PC-3 (cell line): ENCODE measurements at regions not wholly inside any gene's neighbourhood (a gene's known extent, or its start where the extent isn't known, plus 50 kb on each side); places are given as distances from the start of the nearest gene placed in this dataset.

Experiments used
- ATAC-seq: fragments of 200-7000 bp; cut with Tn5 transposase; 2 replicates; pipeline ENCODE4 v1.9.1; 2020; ENCODE audit warnings: mild to moderate bottlenecking, moderate library complexity
- BruUV-seq: library from RNA; stranded (reverse); fragments of 400-500 nt; replicated peaks from 2 replicates; lab custom pipeline; 2021; lab: Mats Ljungman, UMichigan
- CTCF ChIA-PET: fragments of 300-600 bp; sonication (Branson Sonifier 250); formaldehyde crosslinking; loops from one replicate; lab custom pipeline; 2022; ENCODE audit warnings: antibody characterized with exemption; lab: Charles Lee
- POLR2A ChIA-PET: fragments of 300-600 bp; sonication (Branson Sonifier 250); formaldehyde crosslinking; loops from one replicate; lab custom pipeline; 2022; ENCODE audit warnings: antibody characterized with exemption; ENCODE audit not compliant: unreplicated experiment; lab: Charles Lee
- DNase-seq: peaks from one replicate; pipeline ENCODE4 v3.0.0-alpha.2; 2015
- H2AFZ ChIP-seq: fragments of 300-600 bp; sonication (generic); 2 replicates; pipeline ENCODE4 v1.6.0; 2016; ENCODE audit warnings: antibody characterized with exemption, low read length
- H3F3A ChIP-seq: fragments of 300-600 bp; sonication (generic); one replicate; pipeline ENCODE4 v1.6.0; 2017; ENCODE audit warnings: antibody characterized with exemption, low read length, control low read depth, mild to moderate bottlenecking; ENCODE audit not compliant: unreplicated experiment
- H3K27ac ChIP-seq: fragments of 300-600 bp; sonication (generic); 2 replicates; pipeline ENCODE4 v1.5.1; 2016; ENCODE audit warnings: mild to moderate bottlenecking, low read length
- H3K27me3 ChIP-seq: fragments of 300-600 bp; sonication (generic); 2 replicates; pipeline ENCODE4 v1.6.1; 2016; ENCODE audit warnings: low read length, mixed read lengths
- H3K36me3 ChIP-seq: fragments of 300-600 bp; sonication (generic); 2 replicates; pipeline ENCODE4 v1.6.1; 2016; ENCODE audit warnings: low read depth, mixed run types, low read length, mixed read lengths
- H3K4me1 ChIP-seq: fragments of 300-600 bp; sonication (generic); 2 replicates; pipeline ENCODE4 v1.5.1; 2016; ENCODE audit warnings: low read length; ENCODE audit not compliant: insufficient read depth
- H3K4me2 ChIP-seq: fragments of 300-600 bp; sonication (generic); 2 replicates; pipeline ENCODE4 v1.6.0; 2016; ENCODE audit warnings: low read length
- H3K4me3 ChIP-seq: fragments of 300-600 bp; sonication (generic); 2 replicates; pipeline ENCODE4 v1.5.1; 2016; ENCODE audit warnings: mild to moderate bottlenecking, low read length, mixed read lengths
- H3K79me2 ChIP-seq: fragments of 300-600 bp; sonication (generic); 2 replicates; pipeline ENCODE4 v1.6.1; 2017; ENCODE audit warnings: low read length, mixed read lengths
- H3K9ac ChIP-seq: fragments of 300-600 bp; sonication (generic); 2 replicates; pipeline ENCODE4 v1.6.0; 2016; ENCODE audit warnings: mild to moderate bottlenecking, low read length
- H3K9me2 ChIP-seq: fragments of 300-600 bp; sonication (generic); replicated peaks from 2 replicates; pipeline ENCODE4 v1.6.1; 2016; ENCODE audit warnings: mixed run types, low read length, mixed read lengths
- H3K9me3 ChIP-seq: fragments of 300-600 bp; sonication (generic); 2 replicates; pipeline ENCODE4 v1.6.1; 2016; ENCODE audit warnings: low read length, mixed read lengths
- H4K20me1 ChIP-seq: fragments of 300-600 bp; sonication (generic); 2 replicates; pipeline ENCODE4 v1.6.1; 2016; ENCODE audit warnings: low read length, mixed read lengths
- CTCF ChIP-seq: fragments of 300-600 bp; sonication (generic); conservative IDR thresholded peaks from 2 replicates; pipeline ENCODE4 v1.5.1; 2017; ENCODE audit warnings: antibody characterized with exemption, low read depth, mild to moderate bottlenecking, low read length
- EZH2 ChIP-seq: fragments of 300-600 bp; sonication (generic); IDR thresholded peaks from one replicate; pipeline ENCODE4 v1.6.1; 2017; ENCODE audit warnings: antibody characterized with exemption, mild to moderate bottlenecking, low read length; ENCODE audit not compliant: unreplicated experiment
- EZH2phosphoT487 ChIP-seq: fragments of 300-600 bp; sonication (generic); IDR thresholded peaks from 2 replicates; pipeline ENCODE4 v1.6.1; 2018; ENCODE audit warnings: mild to moderate bottlenecking, antibody characterized with exemption, low read length, borderline replicate concordance
- intact Hi-C: fragments of 100-400 bp; cut with micrococcal nuclease; formaldehyde crosslinking; loops from 2 replicates; pipeline ENCODE4 v1.9.0; 2023

GRCh38 chr5:123249446-123249845 lies 160.4 kb downstream of the PRDM6 start:
- Histone ChIP-seq H3F3A (no peaks in the 10 kb centered on the region), H3K27ac (no peak overlapping the region), H2AFZ (no peak overlapping the region), H3K9me2 (no peaks in the 10 kb centered on the region), H3K36me3 (no peaks in the 10 kb centered on the region), H3K4me2 (no peak overlapping the region), H3K27me3 (peaks cover 13% of the 10 kb centered on the region), H3K9ac (no peak overlapping the region), H3K4me3 (no peak overlapping the region), H3K79me2 (no peaks in the 10 kb centered on the region), H3K9me3 (no peaks in the 10 kb centered on the region), H3K4me1 (no peaks in the 10 kb centered on the region), H4K20me1 (no peaks in the 10 kb centered on the region)
- no TSS peak for BruUV-seq
- POLR2A ChIA-PET: no interaction called here
- ATAC-seq (no peak), DNase-seq (no peak)
- TF ChIP-seq EZH2phosphoT487 (no peak), CTCF (no peak), EZH2 (no peak)
- CTCF ChIA-PET: no interaction called here
- intact Hi-C loops: no loop called here

DNA sequence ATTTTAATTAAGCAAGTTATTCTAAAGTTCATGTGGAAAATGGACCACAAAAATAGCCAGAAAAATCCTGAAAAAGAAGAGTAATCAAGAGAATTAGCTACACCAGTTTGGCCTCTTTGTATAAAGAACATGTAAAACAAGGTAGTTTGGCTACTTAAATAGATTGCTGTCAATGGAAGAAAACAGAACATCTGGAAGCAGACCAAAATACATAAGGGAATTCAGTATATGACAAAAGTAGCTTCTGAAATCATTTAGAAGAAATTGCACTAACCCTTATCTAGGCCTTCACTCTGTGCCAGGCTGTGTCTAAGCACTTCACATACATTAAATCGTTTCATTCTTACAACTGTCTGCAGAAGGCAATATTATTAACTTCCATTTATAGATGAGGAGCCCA lies 156.6 kb downstream of the PRDM6 start:
- no peak for ATAC-seq
- Histone ChIP-seq H3K4me3 (no peak overlapping the region), H3K9ac (no peak overlapping the region), H3K27me3 (peaks cover 24% of the 10 kb centered on the region), H3K79me2 (no peaks in the 10 kb centered on the region), H3K4me2 (no peak overlapping the region), H4K20me1 (no peaks in the 10 kb centered on the region), H3K27ac (no peak overlapping the region), H3K36me3 (no peaks in the 10 kb centered on the region), H3K9me2 (no peaks in the 10 kb centered on the region), H3F3A (no peaks in the 10 kb centered on the region), H3K9me3 (no peaks in the 10 kb centered on the region), H2AFZ (no peak overlapping the region), H3K4me1 (no peaks in the 10 kb centered on the region)
- BruUV-seq: no TSS peak
- ChIA-PET POLR2A (no interaction called here), CTCF (no interaction called here)
- TF ChIP-seq CTCF (no peak), EZH2phosphoT487 (no peak), EZH2 (no peak)
- DNase-seq: no peak
- intact Hi-C loops: no loop called here

DNA sequence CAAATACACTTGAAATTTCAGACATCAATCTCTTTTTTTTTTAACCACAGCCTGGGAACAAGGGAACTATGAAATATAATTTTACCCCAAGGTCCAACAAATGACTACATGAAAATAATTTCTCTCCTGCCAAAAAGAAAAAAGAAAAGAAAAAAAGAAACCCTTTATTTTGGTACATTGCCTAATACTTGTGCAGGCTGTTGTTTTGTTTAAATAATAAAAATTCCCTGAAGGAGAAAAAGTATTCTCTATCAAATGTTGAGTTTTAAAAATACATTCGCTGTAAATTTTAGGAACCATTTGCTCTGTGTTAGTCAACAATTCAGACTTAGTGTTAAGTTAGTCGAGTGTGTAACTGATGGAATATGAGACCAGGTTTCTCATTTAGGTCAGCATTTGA lies 155.4 kb downstream of the PRDM6 start:
- TF ChIP-seq EZH2phosphoT487: no peak
- TF ChIP-seq EZH2: no peak
- no peak for TF ChIP-seq CTCF
- DNase-seq (no peak), ATAC-seq (no peak)
- Histone ChIP-seq H2AFZ (no peak overlapping the region), H3K9me2 (no peaks in the 10 kb centered on the region), H3K4me3 (no peak overlapping the region), H3K79me2 (no peaks in the 10 kb centered on the region), H3K27me3 (peaks cover 24% of the 10 kb centered on the region), H3K4me2 (no peak overlapping the region), H4K20me1 (no peaks in the 10 kb centered on the region), H3F3A (no peaks in the 10 kb centered on the region), H3K27ac (no peak overlapping the region), H3K36me3 (no peaks in the 10 kb centered on the region), H3K4me1 (no peaks in the 10 kb centered on the region), H3K9ac (no peak overlapping the region), H3K9me3 (no peaks in the 10 kb centered on the region)
- ChIA-PET CTCF (no interaction called here), POLR2A (no interaction called here)
- no TSS peak for BruUV-seq
- intact Hi-C loops: no loop called here
